Testis (tissue), 2 donors: ENCODE measurements at regions not wholly inside any gene's neighbourhood (a gene's known extent, or its start where the extent isn't known, plus 50 kb on each side); places are given as distances from the start of the nearest gene placed in this dataset.

Source experiments
- POLR2A ChIP-seq: fragments of 450-650 bp; IDR thresholded peaks from one replicate; pipeline ENCODE4 v1.6.1; 2017; ENCODE audit warnings: antibody characterized with exemption, mild to moderate bottlenecking, moderate library complexity
- TF ChIP-seq, protein P1 (sequence below), 3 experiments: fragments of 450-650 bp in 2 of 3; fragments of 200-600 bp in 1 of 3; sonication (generic) in 1 of 3; IDR thresholded peaks; one replicate each; pipeline ENCODE4 v1.5.1; 2016 to 2019; ENCODE audit warnings: antibody characterized with exemption in 3 of 3, mild to moderate bottlenecking in 2 of 3, moderate library complexity in 1 of 3

DNA sequence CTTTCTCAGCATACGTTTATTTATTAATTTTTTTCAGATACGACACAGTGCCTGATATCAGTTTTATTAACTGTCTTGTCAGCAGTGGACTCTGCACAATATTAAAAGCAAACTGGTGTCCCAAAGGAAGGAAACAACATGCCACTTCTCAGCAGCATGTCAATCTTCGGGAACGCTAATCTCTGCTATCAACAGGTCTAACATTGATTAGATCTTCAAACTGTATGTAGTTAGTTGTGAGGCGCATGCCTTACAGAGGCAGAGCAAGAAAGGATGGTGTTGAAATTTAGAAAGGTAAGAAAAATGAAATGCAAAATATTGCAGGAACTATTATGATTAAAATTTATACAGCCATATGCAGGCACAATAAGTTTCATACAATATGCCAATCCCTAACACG is 233.7 kb upstream of the NDST3 start:
- TF ChIP-seq, protein P1, sequence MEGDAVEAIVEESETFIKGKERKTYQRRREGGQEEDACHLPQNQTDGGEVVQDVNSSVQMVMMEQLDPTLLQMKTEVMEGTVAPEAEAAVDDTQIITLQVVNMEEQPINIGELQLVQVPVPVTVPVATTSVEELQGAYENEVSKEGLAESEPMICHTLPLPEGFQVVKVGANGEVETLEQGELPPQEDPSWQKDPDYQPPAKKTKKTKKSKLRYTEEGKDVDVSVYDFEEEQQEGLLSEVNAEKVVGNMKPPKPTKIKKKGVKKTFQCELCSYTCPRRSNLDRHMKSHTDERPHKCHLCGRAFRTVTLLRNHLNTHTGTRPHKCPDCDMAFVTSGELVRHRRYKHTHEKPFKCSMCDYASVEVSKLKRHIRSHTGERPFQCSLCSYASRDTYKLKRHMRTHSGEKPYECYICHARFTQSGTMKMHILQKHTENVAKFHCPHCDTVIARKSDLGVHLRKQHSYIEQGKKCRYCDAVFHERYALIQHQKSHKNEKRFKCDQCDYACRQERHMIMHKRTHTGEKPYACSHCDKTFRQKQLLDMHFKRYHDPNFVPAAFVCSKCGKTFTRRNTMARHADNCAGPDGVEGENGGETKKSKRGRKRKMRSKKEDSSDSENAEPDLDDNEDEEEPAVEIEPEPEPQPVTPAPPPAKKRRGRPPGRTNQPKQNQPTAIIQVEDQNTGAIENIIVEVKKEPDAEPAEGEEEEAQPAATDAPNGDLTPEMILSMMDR (IDR thresholded peaks at IDR 0.05), result no peak
- no peak for TF ChIP-seq POLR2A
